ENCODE measurements at regions not wholly inside any gene's neighbourhood (a gene's known extent, or its start where the extent isn't known, plus 50 kb on each side); places are given as distances from the start of the nearest gene placed in this dataset.

- no peak for TF ChIP-seq EZH2 (IDR thresholded peaks at IDR 0.05)
- no peak for TF ChIP-seq ZBTB33 (IDR thresholded peaks at IDR 0.05; ENCODE audit: extremely low read depth, insufficient replicate concordance, low read length)
- no peak for TF ChIP-seq POLR2AphosphoS5 (IDR thresholded peaks at IDR 0.05; ENCODE audit: low read depth, low read length)
- TF ChIP-seq YY1 (IDR thresholded peaks at IDR 0.05; ENCODE audit: extremely low read depth, insufficient replicate concordance, low read depth, low read length): no peak
- TF ChIP-seq TCF7L2 (IDR thresholded peaks at IDR 0.05; ENCODE audit: borderline replicate concordance, extremely low read depth, insufficient read depth, insufficient read length): no peak
- TF ChIP-seq CTCF (IDR thresholded peaks at IDR 0.05 in 2 of 3, conservative IDR thresholded peaks at IDR 0.05 in 1 of 3; ENCODE audit: borderline replicate concordance in 1 of 3, insufficient read depth in 1 of 3, low read depth in 2 of 3, low read length in 2 of 3): no peak
- no peak for TF ChIP-seq POLR2A (IDR thresholded peaks at IDR 0.05; ENCODE audit: borderline replicate concordance, extremely low read depth, insufficient read depth, insufficient read length)
- TF ChIP-seq SRF (IDR thresholded peaks at IDR 0.05; ENCODE audit: low read depth): no peak
These were observed 372.7 kb upstream of the ZFHX3 start for GRCh38 chr16:73420676-73421075.
